HCT116 (cell line): ENCODE measurements at regions not wholly inside any gene's neighbourhood (a gene's known extent, or its start where the extent isn't known, plus 50 kb on each side); places are given as distances from the start of the nearest gene placed in this dataset.

Experiments
- ATAC-seq: fragments of 200-7000 bp; cut with Tn5 transposase; 2 replicates; pipeline ENCODE4 v1.9.1; 2020; ENCODE audit warnings: mild to moderate bottlenecking, moderate library complexity
- BruUV-seq: library from RNA; stranded (reverse); fragments of 400-500 nt; replicated peaks from 2 replicates; lab custom pipeline; 2021; lab: Mats Ljungman, UMichigan
- CTCF ChIA-PET: fragments of 300-600 bp; sonication (Branson Sonifier 250); formaldehyde crosslinking; loops from one replicate; lab custom pipeline; 2021; ENCODE audit warnings: antibody characterized with exemption; lab: Charles Lee
- POLR2A ChIA-PET: fragments of 300-600, 350-600 bp; sonication (Branson Sonifier 250); formaldehyde crosslinking; loops from one replicate; lab custom pipeline; 2021; ENCODE audit warnings: antibody characterized with exemption; lab: Charles Lee
- RAD21 ChIA-PET, 2 experiments: fragments of 300-600 bp; sonication (Branson Sonifier 250); formaldehyde crosslinking; loops; one replicate each; lab custom pipeline; 2023; ENCODE audit warnings: low total read pairs in 2 of 2; ENCODE audit not compliant: uncharacterized antibody in 2 of 2, unreplicated experiment in 2 of 2, low non-redundant PET in 1 of 2; lab: Charles Lee
- DNase-seq: peaks from one replicate; pipeline ENCODE4 v3.0.0-alpha.2; 2010; ENCODE audit warnings: low read depth, low spot score
- H2AFZ ChIP-seq: fragments of 200-600 bp; shearing (Covaris generic), sonication (generic); 2 replicates; pipeline ENCODE4 v1.6.1; 2017; ENCODE audit warnings: low read depth, mixed run types, mixed read lengths, antibody characterized with exemption, low read length; ENCODE audit not compliant: poor library complexity, severe bottlenecking
- H3K27ac ChIP-seq: 2 replicates; pipeline ENCODE4 v1.5.1; 2012; ENCODE audit warnings: low read depth, low read length
- H3K27me3 ChIP-seq: fragments of 200-600 bp; sonication (generic); 2 replicates; pipeline ENCODE4 v1.6.1; 2016; ENCODE audit warnings: mixed run types, low read length, mixed read lengths; ENCODE audit not compliant: insufficient read depth
- H3K36me3 ChIP-seq, 2 experiments: fragments of 200-500 bp in 1 of 2; fragments of 200-600 bp in 1 of 2; sonication (Bioruptor generic) in 1 of 2; sonication (generic) in 1 of 2; 2 replicates each; pipeline versions ENCODE4 v1.5.1 to v1.6.1; 2014 to 2016; ENCODE audit warnings: low read length in 2 of 2, inconsistent platforms in 1 of 2, mixed read lengths in 1 of 2, mixed run types in 1 of 2; ENCODE audit not compliant: insufficient read depth in 2 of 2, control insufficient read depth in 1 of 2
- H3K4me1 ChIP-seq, 2 experiments: fragments of 200-600 bp in 1 of 2; sonication (generic) in 1 of 2; 2 replicates each; pipeline versions ENCODE4 v1.5.1 to v1.6.1; 2012 to 2017; ENCODE audit warnings: low read length in 2 of 2, inconsistent platforms in 1 of 2, mild to moderate bottlenecking in 1 of 2, mixed read lengths in 1 of 2, mixed run types in 1 of 2, moderate library complexity in 1 of 2; ENCODE audit not compliant: insufficient read depth in 2 of 2, control insufficient read depth in 1 of 2
- H3K4me2 ChIP-seq: fragments of 200-600 bp; sonication (generic); 2 replicates; pipeline ENCODE4 v1.6.1; 2017; ENCODE audit warnings: mixed run types, low read length, mixed read lengths
- H3K4me3 ChIP-seq, 2 experiments: fragments of 200-600 bp in 1 of 2; sonication (generic) in 1 of 2; replicated peaks in 1 of 2; 2 replicates each; pipeline ENCODE4 v1.5.1; 2011 to 2016; ENCODE audit warnings: low read length in 2 of 2, control low read depth in 1 of 2, low read depth in 1 of 2, mild to moderate bottlenecking in 1 of 2, mixed read lengths in 1 of 2, mixed run types in 1 of 2
- H3K79me2 ChIP-seq: fragments of 200-600 bp; sonication (generic); 2 replicates; pipeline ENCODE4 v1.6.1; 2017; ENCODE audit warnings: mild to moderate bottlenecking, mixed run types, low read length, moderate library complexity, mixed read lengths; ENCODE audit not compliant: insufficient read depth
- H3K9ac ChIP-seq: fragments of 200-600 bp; sonication (generic); 2 replicates; pipeline ENCODE4 v1.6.1; 2016; ENCODE audit warnings: low read length, mixed read lengths
- H3K9me2 ChIP-seq: fragments of 200-600 bp; sonication (generic), shearing (Covaris generic); 2 replicates; pipeline ENCODE4 v1.6.1; 2017; ENCODE audit warnings: mixed run types, mild to moderate bottlenecking, moderate library complexity; ENCODE audit not compliant: insufficient read depth
- H3K9me3 ChIP-seq, 2 experiments: fragments of 200-500 bp in 1 of 2; fragments of 200-600 bp in 1 of 2; sonication (Bioruptor generic) in 1 of 2; sonication (generic) in 1 of 2; 2 replicates each; pipeline ENCODE4 v1.6.1; 2014 to 2017; ENCODE audit warnings: low read length in 2 of 2, mixed read lengths in 2 of 2, inconsistent platforms in 1 of 2, low read depth in 1 of 2, mild to moderate bottlenecking in 1 of 2, mixed run types in 1 of 2, moderate library complexity in 1 of 2; ENCODE audit not compliant: control insufficient read depth in 1 of 2, insufficient read depth in 1 of 2
- H4K20me1 ChIP-seq: fragments of 200-600 bp; sonication (generic), shearing (Covaris generic); 2 replicates; pipeline ENCODE4 v1.6.1; 2017; ENCODE audit warnings: mixed run types, mild to moderate bottlenecking, moderate library complexity; ENCODE audit not compliant: insufficient read depth
- ATF3 ChIP-seq: IDR thresholded peaks from 2 replicates; pipeline ENCODE4 v1.6.1; 2012
- CBX3 ChIP-seq: IDR thresholded peaks from 2 replicates; pipeline ENCODE4 v1.6.1; 2012; ENCODE audit warnings: low read depth
- CEBPB ChIP-seq: IDR thresholded peaks from 2 replicates; pipeline ENCODE4 v1.6.1; 2012; ENCODE audit warnings: low read depth
- CTCF ChIP-seq, 3 experiments: fragments of 200-600 bp in 1 of 3; sonication (generic) in 1 of 3; IDR thresholded peaks in 2 of 3; conservative IDR thresholded peaks in 1 of 3; 2 replicates each; pipeline ENCODE4 v1.5.1; 2012 to 2017; ENCODE audit warnings: low read depth in 2 of 3, low read length in 2 of 3, antibody characterized with exemption in 1 of 3, borderline replicate concordance in 1 of 3, control low read depth in 1 of 3, mild to moderate bottlenecking in 1 of 3, mixed read lengths in 1 of 3, mixed run types in 1 of 3, moderate library complexity in 1 of 3; ENCODE audit not compliant: insufficient read depth in 1 of 3
- EGR1 ChIP-seq: IDR thresholded peaks from 2 replicates; pipeline ENCODE4 v1.6.1; 2012; ENCODE audit warnings: low read depth
- FOSL1 ChIP-seq: IDR thresholded peaks from 2 replicates; pipeline ENCODE4 v1.6.1; 2012; ENCODE audit warnings: low read depth
- MAX ChIP-seq: IDR thresholded peaks from 2 replicates; pipeline ENCODE4 v1.6.1; 2012
- POLR2A ChIP-seq: IDR thresholded peaks from 2 replicates; pipeline ENCODE4 v1.7.0; 2011; ENCODE audit warnings: borderline replicate concordance; ENCODE audit not compliant: insufficient read depth, insufficient read length; ENCODE audit errors: extremely low read depth
- POLR2AphosphoS5 ChIP-seq: IDR thresholded peaks from 2 replicates; pipeline ENCODE4 v1.6.1; 2011; ENCODE audit warnings: mild to moderate bottlenecking, low read depth, low read length, moderate library complexity
- REST ChIP-seq: IDR thresholded peaks from 2 replicates; pipeline ENCODE4 v1.6.1; 2012; ENCODE audit warnings: low read depth
- SP1 ChIP-seq: IDR thresholded peaks from 2 replicates; pipeline ENCODE4 v1.6.1; 2012; ENCODE audit warnings: low read depth
- SRF ChIP-seq: IDR thresholded peaks from 2 replicates; pipeline ENCODE4 v1.6.1; 2012; ENCODE audit warnings: low read depth
- TCF7L2 ChIP-seq: IDR thresholded peaks from 2 replicates; pipeline ENCODE4 v1.7.0; 2011; ENCODE audit warnings: borderline replicate concordance, inconsistent platforms; ENCODE audit not compliant: insufficient read depth, insufficient read length; ENCODE audit errors: extremely low read depth
- ZFX ChIP-seq: fragments of 450-650 bp; IDR thresholded peaks from 2 replicates; pipeline ENCODE4 v1.6.1; 2017
- ZNF274 ChIP-seq: fragments of 200-500 bp; sonication (Bioruptor generic); IDR thresholded peaks from 2 replicates; pipeline ENCODE4 v1.6.1; 2014; ENCODE audit warnings: mild to moderate bottlenecking, low read depth, low read length, inconsistent platforms
- intact Hi-C: fragments of 100-400 bp; cut with micrococcal nuclease; formaldehyde crosslinking; loops from 2 replicates; pipeline ENCODE4 v1.10.0; 2022

GRCh38 chr10:21385536-21385935 lies 139.9 kb downstream of the SKIDA1 start:
- Histone ChIP-seq H3K27ac (no peak overlapping the region), H3K4me2 (no peak overlapping the region), H3K79me2 (no peaks in the 10 kb centered on the region), H3K4me1 (no peaks in the 10 kb centered on the region; a peak in 1 of 4 replicates), H3K9ac (no peak overlapping the region), H3K36me3 (no peaks in the 10 kb centered on the region), H3K27me3 (no peaks in the 10 kb centered on the region), H2AFZ (no peak overlapping the region), H3K4me3 (no peak overlapping the region), H3K9me3 (no peaks in the 10 kb centered on the region), H3K9me2 (no peaks in the 10 kb centered on the region), H4K20me1 (no peaks in the 10 kb centered on the region)
- ChIA-PET RAD21 (no interaction called here), POLR2A (no interaction called here), CTCF (no interaction called here)
- intact Hi-C loops = no loop called here
- ATAC-seq (no peak), DNase-seq (no peak)
- TF ChIP-seq EGR1 (no peak), ATF3 (no peak), ZNF274 (no peak), REST (no peak), FOSL1 (no peak), POLR2A (no peak), MAX (no peak)
- no TSS peak for BruUV-seq

- intact Hi-C loops = no loop called here
- H3K79me2 ChIP-seq = no peaks in the 10 kb centered on the region
- H3K9me2 ChIP-seq = no peaks in the 10 kb centered on the region
- H3K4me1 ChIP-seq = no peaks in the 10 kb centered on the region; a peak in 1 of 4 replicates
- no peaks in the 10 kb centered on the region for H3K27me3 ChIP-seq
- no peak for DNase-seq
- ChIA-PET CTCF (no interaction called here), RAD21 (no interaction called here), POLR2A (no interaction called here)
- no peak overlapping the region for H2AFZ ChIP-seq
- H3K4me2 ChIP-seq = no peak overlapping the region
- no peaks in the 10 kb centered on the region for H3K36me3 ChIP-seq
- H3K9me3 ChIP-seq = no peaks in the 10 kb centered on the region
- no peak overlapping the region for H3K9ac ChIP-seq
- H3K27ac ChIP-seq = no peak overlapping the region
- no peak for ATAC-seq
- no TSS peak for BruUV-seq
- H4K20me1 ChIP-seq = no peaks in the 10 kb centered on the region
- H3K4me3 ChIP-seq = no peak overlapping the region
- TF ChIP-seq CEBPB (no peak), CBX3 (no peak), ATF3 (no peak), POLR2A (no peak), ZFX (no peak), SRF (no peak), POLR2AphosphoS5 (no peak), MAX (no peak), TCF7L2 (no peak), CTCF (IDR thresholded peaks at IDR 0.05 in 2 of 3, conservative IDR thresholded peaks at IDR 0.05 in 1 of 3; ENCODE audit: borderline replicate concordance in 1 of 3, insufficient read depth in 1 of 3, low read depth in 2 of 3, low read length in 2 of 3) (no peak), EGR1 (no peak), SP1 (no peak), ZNF274 (no peak)
Observed at GRCh38 chr10:21379143-21379542, 146.3 kb downstream of the SKIDA1 start.
